GM23248 (cell line): ENCODE measurements at regions not wholly inside any gene's neighbourhood (a gene's known extent, or its start where the extent isn't known, plus 50 kb on each side); places are given as distances from the start of the nearest gene placed in this dataset.

Experiments used
- EZH2 ChIP-seq: fragments of 200-600 bp; sonication (generic); IDR thresholded peaks from 2 replicates; pipeline ENCODE4 v1.6.1; 2018; ENCODE audit warnings: antibody characterized with exemption, mild to moderate bottlenecking; ENCODE audit not compliant: insufficient read depth, poor library complexity, severe bottlenecking
- EZH2phosphoT487 ChIP-seq: fragments of 200-600 bp; sonication (generic); IDR thresholded peaks from 2 replicates; pipeline ENCODE4 v1.6.1; 2018; ENCODE audit warnings: antibody characterized with exemption, moderate library complexity, mild to moderate bottlenecking, low read depth; ENCODE audit not compliant: insufficient read depth

GRCh38 chr3:34837848-34838741, 801.2 kb upstream of the ARPP21 start:
- no peak for TF ChIP-seq EZH2phosphoT487
- TF ChIP-seq EZH2 = no peak
